DMS153 treated with DMSO at 0.1 percent for 48 hours (cell line): ENCODE measurements at regions not wholly inside any gene's neighbourhood (a gene's known extent, or its start where the extent isn't known, plus 50 kb on each side); places are given as distances from the start of the nearest gene placed in this dataset.
"Not testable (repeated sequence)": the region's sequence is repeated elsewhere in the genome, so short reads cannot be mapped to it uniquely, and the experiment has no call there.

Source experiments
- DNase-seq: peaks from one replicate; lab custom pipeline; 2025; ENCODE audit not compliant: unreplicated experiment; lab: John Stamatoyannopoulos, UW

DNA sequence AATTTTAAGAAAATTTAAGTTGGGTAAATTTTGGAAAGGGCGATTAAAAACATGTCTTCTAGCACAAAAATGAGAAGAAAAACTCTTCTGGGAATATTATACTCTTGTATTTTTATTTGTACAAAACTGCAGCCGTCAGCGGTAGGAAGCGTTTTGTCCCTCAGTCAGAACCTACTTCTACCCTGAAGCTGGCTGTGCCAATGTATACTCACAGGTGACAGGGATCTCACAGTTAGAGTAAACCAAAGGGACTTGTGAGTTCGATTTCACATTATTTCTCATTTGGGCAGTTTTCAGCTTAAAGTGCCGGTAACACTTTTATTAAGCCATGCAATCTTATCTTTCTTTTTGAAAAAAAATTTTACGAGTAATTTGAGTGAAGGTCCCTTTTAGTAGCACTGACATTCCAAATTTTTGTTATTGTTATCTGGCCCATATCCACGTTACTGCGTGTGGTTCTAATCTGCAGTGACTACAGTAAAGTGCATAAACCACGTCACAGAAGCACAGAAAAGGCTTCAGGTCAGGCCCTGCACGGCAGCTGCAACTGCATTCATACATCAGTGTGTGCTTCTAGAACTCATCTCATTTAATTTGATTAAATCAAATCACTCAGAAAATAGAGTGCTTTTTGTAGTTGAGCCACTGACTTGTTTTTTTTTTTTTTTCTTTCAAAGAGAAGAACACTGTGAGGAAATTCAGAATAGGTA is 387.3 kb downstream of the LIG4 start:
- no peak for DNase-seq

DNA sequence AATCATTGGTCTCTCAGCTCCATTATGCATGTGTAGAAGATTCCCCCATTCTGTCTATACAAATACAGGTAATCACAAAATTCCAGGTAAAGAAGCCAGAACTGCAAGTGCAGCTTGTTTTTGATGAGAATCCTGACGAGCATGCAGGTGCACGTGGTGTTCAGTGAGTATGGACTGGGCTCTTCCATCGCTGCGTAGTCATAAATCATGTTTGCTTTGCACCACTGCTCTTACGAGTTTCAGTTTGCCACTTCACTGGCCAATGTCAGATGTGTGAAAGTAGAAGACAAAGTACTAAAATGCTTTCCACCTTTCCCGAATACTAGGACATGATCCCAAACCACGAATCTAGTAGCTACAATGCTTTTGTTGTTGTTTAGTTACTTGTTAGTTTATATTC is 390.7 kb downstream of the LIG4 start:
- peak; percentile 65 for DNase-seq

DNA sequence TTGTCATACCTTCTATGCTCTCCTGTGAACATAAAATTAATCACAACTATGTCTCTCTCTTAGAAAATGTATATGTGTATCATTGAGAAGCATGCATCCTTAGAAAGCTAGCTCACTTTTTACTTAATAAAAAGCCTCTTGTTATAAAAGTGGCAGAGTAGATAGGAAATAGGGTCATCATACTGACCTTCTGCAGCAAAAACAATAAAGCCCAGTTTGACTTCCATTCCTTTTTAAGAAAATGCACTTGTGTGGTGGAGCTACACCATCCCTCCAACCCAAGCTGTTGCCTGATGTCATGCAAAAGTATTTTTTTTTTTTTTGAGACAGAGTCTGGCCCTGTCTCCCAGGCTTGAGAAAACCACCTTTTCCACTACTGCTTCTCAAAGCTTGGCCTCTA is 393.3 kb downstream of the LIG4 start:
- no peak for DNase-seq

DNA sequence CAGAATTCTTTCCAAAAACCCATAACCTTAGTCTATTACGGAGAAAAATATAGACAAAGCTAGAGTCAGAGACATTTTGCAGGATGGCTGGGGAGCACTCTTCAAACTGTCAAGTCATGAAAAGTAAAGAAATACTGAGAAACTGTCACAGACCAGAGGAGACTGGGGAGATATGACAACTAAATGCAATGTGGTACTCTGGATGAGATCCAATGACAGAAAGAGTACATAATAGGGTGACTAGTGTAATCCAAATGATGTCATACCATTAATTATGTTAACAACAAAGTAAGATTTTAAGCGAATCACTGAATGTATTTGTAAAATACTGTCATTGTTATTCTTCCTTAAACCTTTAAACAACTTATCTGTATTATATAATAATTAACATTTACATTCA is 393.8 kb downstream of the LIG4 start:
- DNase-seq, result no peak

DNA sequence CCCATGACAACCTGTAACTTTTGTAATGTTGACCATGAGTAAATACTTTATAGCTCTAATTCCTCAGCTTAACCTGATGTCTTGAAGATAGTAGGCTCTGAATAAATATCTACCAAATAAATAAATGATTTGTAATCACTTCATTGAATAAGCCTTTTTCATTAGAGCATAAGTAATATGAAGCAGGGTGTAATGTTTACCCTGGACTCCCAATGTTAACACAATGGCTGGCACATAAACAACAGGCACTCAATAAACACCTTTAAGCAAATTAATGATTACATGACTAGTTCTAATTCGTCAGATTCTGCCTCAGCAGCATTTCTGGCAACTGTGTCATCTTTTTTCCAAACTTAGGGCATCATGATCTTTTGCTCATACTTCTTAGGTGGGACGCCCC is 396.3 kb downstream of the LIG4 start:
- no peak for DNase-seq

DNA sequence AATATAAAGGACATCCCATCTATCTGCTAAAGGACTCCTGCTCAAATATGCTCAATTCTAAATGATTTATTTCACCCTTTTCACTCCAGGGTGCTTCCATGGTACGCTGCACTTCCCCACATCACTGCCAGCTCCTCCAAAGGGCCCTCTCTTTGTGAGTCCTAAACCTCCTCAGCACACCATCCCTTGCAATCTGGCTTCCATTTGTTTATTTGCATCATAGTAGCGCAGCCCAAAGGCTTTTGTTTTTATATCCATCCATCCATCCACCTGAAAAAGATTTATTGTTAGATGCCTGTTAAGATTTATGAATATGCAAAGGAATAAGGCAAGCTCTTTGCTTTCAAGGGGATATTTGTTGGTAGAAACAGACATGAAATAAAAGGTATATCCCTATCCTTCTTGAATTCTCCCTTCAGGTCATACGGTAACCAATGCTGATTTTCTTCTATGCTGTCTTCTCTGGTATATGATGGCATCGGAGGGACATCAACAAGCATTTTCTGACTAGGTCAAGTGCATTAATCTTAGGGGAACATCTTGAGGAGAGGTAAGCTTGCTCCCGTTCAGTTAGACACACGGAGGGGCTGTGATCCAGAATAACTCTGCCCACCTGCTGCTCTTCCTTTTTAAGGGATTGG is 397.6 kb downstream of the LIG4 start:
- no peak for DNase-seq

DNA sequence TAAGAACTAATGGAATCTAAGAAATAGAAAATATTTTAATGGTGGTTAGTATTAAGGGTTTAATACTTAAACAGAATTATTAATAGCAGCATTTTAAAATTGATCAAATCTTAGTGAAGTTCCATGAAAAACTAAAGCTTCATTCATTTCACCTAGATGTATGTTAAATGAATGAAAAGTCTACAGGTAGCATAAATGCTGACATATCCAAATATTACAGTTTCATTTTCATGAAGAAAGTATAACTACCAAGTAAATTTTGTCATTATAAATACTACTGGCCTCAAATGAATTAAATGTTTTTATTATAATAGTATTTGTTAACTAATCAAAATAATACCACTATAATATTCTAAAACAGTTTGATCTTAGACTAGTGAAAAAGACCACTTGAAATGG is 403.3 kb downstream of the LIG4 start:
- no peak for DNase-seq

DNA sequence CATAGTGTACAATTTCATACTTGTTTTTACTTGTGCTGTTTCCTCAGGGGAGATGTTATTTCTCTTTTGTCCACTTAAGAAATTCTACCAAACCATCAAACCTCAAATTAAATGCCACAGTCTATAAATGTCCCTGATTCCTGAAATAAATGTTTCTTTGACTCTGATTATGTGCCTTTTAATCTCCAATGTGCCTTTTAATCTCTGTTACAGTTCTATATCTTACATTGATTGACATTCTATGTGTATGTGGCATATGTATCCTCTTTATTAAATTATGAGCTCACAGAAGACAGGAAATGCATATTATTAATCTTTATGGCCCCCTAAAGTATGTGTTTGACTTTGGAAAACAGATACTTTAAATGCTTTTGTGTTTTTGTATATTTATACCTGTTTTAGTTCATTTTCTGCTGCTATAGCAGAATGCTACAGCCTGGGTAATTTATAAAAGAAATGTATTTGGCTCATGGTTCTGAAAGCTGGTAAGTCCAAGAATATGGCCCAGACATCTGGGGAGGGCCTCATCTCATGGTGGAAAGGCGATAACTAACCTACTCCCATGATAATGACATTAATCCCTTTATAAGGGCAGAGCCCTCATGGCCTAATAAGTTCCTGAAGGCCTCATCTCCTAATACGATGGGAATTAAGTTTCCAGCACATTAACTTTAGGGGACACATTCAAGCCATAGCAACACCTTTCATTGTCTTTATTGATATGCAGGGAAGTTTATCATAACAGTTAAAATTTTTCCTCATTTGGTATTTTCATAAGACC is 403.9 kb downstream of the LIG4 start:
- DNase-seq, result peak; percentile 24

DNA sequence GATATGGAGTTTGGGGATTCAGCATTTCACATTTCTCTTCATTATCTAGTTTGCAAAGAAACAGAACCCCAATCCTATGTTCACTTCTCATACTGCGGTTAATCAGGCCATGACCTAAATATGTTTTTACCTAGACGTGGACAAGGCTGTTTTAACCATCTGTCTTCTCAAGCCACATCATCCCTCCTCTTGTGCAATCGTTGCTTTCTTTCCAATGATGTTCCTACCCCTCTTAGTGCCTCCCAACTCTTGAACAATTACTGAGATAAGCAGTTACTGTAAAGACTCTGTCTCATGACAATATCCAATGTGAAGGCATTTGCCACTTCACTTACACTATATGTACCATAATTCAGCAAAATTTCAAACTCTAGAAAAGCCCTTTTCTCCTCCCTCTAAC is 406.2 kb downstream of the LIG4 start:
- no peak for DNase-seq

DNA sequence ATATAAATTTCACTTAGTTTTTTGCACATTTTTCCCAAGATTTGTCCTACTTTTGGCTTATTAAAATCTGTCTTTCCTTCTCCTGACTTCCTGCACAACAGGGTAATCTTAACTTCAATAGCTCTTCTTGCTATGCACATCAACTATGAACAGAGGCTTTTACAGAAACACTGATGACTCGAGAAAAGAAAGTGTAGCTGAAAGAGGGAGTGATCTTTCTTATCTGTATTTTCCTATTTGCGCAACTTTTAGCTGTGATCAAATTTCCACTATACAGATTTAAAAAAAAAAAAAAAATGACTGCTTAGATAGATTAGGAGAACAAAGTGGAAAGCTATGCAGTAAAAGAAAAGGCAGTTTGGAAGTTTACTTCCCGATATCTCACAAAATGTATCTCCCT is 406.9 kb downstream of the LIG4 start:
- no peak for DNase-seq

DNA sequence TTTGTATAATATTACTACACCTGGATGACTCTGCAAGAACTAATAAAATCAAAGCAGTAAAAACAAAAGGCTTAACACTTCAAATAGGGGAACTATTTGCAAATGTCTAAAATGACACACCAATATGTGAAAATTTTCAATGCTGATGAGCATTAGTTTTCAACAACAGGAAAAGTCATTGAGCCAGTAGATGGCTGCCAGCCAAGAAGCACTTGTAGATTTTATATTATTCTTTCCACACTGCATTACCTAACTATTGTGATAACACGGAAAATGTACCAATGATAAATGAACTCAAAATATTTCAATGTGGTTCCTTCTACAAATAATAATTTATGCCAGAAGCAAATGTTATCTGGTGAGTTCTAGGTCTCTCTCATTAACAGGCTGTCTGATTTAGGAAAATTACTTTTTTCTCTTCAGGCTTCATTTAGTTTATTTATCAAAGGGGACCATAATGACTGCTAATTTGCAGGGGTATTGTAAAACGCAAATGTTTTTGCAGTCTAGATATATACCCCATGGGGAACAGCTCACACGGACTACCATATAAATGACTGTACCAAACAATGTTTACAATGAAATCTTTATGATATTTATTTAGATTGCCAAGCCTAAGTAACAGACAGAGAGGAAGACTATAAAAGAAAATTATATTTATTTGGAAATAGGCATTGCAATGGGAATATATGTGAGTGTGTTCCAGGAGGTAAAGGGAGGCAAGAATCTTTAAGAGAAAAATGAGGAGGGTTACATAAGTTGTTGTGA is 407.8 kb downstream of the LIG4 start:
- DNase-seq, result peak; percentile 91

DNA sequence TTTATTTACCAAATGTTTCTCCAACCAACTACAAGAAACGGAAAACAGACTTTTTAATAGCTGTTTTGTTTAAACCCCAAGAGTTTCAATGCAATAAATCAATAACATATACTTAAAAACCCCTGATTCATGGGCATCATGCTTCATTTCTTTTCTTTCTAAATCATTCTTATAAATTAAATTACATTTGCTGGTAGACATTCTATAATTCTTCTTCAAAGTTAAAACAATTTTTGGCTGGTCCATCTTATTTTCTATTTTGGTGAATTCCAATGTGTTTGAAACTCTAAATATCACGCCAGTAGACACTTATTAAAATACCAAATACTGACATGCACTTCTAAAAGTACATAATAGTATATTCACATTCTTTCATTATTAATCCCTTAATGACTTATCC is 408.6 kb downstream of the LIG4 start:
- DNase-seq, result no peak

DNA sequence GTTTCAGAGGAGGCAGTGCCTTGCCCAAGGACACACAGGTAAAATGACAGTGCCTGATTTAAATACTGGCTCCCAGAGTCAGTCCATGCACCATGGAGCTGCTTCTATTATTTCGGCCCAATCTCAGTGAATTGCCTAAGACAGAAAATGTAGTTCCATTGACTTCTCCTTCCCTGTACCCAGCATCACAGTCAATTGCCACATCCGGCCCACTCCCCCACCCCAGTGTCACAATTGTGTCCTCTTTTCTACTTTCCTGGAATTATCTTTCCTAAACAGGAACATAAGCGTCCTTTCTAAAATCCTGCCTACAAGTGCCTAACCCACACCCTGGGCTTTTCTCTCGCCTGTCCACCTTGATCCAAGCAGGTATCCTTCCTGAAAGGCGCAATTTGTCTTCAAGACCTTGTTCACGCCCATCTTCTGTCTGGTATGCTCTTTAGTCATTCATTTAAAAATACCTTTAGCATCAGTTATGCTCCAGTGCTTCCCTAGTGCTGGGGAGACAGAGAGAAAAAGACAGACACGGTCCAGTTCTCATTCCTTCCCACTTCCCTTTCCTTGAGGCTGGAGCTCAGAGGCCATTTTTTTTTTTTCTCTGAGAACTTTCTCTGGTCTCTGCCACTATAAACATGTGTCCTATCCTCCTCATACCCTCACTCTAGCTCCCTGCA is 411.4 kb downstream of the LIG4 start:
- no peak for DNase-seq

DNA sequence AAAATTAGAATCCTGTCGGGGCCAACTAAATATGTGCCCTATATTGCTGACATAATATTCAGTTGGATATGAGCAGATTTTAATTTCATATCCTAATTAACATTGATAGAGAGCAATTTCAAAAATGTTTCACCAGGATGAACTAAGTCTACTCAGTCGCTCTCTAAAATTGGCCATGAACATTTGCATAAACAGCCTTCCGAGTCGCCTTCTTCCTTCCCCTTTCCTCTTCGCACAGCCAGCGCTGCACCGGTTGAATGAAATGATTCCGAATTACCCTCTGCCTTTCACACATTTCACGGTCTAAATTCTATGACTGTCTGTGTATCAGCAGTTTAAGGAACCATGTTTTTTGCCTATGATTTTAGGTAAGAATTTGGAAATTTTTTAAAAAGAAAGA is 413.7 kb downstream of the LIG4 start:
- DNase-seq, result no peak

DNA sequence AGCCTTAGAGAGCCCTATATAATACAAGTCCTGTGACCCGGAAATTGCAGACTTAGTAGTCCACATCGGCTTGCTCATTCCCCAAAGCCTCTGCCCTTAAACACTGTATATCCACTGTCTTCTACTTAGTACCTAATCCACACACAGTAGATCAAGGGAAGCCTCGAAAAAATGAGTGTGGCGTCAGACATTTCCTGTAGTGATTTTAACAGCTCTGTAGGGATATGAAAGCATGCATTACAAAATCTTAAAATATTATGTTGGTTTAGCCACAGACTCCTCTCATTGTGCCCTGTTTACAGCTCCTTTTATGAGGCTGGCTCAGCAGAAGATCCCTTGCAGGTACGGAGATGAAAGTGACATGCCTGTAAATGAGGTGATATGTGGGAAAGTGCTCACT is 416.3 kb downstream of the LIG4 start:
- DNase-seq, result peak; percentile 49

DNA sequence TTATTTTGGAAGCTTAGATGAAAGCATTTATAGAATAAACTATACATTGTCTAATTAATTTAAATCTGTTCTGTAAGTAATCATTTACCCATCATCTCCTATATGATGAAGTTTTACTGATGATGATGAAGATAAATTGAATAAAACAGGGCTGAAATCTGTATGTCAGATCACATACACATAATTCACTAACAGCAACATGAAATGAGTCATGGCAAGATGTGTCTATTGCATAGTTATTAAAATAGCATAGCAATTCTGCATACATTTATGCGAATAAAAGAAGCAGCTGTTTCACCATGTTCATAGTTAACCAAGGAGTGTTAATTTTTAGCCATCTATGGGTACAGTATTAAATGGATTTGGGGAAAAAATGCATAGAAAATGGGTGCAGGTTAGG is 424.9 kb downstream of the LIG4 start:
- DNase-seq, result no peak

DNA sequence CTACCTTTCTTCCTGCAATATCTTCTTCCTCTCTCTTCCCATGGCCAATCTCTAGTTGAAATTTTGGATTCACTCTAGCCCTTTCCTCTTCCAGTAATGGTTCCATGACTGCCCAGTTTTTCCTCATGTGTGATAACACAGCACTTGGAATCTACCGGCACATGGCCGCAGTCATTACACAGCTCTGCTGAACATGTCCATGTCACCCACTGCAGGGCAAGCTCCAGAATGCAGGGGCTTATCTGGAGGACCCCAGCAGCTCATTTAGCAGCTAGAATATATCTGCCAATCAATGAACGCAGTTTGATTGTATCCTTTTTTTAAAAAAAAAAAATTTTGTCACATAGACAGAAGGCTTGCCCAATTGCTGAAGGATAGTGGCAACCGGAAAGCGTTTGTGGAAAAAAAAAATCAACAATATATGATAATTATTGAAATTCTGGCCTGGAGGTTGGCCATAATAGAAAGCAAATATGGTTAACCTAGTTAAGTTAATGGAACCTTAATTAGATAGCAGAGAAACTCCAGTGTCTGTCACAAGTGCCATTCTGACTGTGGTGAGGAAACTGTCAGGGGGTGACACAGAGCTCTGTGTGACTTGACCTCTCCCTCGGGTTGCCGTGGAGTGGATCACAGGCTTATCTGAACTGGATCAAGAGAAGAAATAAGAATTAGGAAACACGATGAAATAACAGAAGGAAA is 426.7 kb downstream of the LIG4 start:
- DNase-seq, result no peak

DNA sequence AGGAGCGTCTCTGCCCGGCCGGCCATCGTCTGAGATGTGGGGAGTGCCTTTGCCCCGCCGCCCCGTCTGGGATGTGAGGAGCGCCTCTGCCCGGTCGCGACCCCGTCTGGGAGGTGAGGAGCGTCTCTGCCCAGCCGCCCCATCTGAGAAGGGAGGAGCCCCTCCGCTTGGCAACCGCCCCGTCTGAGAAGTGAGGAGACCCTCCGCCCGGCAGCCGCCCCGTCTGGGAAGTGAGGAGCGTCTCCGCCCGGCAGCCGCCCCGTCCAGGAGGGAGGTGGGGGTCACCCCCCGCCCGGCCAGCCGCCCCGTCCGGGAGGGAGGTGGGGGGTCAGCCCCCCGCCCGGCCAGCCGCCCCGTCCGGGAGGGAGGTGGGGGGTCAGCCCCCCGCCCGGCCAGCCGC is 432.7 kb downstream of the LIG4 start:
- DNase-seq, result not testable (repeated sequence)

DNA sequence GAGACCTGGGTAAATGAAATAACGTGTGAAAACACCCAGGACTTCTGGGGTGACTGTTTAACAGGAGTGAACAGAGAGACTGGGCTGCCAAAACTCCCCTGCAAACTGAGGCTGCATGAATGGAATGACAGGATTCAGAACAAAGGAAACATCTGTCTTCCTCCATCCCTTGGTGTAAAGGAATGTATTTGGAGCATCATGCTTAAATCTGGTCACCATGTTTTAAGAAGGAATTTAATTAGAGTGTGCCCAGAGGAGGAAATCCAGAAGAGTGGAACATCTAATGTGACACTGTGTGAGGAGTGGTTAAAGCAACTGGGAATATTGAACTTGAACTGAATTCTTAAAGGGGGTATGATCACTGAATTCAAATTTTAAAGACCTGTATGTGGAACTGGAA is 437.2 kb downstream of the LIG4 start:
- no peak for DNase-seq

DNA sequence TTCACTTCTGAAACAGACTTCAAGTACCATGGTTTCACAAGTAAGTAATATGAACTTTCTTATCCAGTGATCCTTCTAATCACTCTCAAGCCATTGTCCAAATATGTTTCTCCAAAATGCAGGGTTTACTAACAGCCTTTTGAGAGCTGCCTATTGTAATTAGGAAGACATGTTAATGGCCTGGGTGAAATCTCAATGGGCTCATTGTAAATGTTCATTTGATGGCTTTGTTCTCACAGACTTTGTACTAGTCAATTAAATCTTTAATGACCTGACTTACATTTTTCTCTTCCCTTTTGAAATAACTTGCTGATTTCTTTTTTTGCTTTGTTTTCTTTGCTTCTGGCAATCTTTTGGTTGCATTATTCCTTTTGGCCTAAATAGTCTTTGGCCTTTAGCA is 444.8 kb downstream of the LIG4 start:
- no peak for DNase-seq
